ENCODE measurements at regions not wholly inside any gene's neighbourhood (a gene's known extent, or its start where the extent isn't known, plus 50 kb on each side); places are given as distances from the start of the nearest gene placed in this dataset.

GRCh38 chr14:89013698-89014568 is 189.5 kb downstream of the TTC8 start:
- Histone ChIP-seq H3K4me1 (ENCODE audit: insufficient read depth, low read length, poor library complexity, severe bottlenecking) (peaks cover 6% of the 10 kb centered on the region), H4K20me1 (ENCODE audit: insufficient read depth, low read length) (no peaks in the 10 kb centered on the region), H3K4me3 (ENCODE audit: low read depth, low read length, poor library complexity, severe bottlenecking) (no peak overlapping the region), H3K27ac (ENCODE audit: low read depth, low read length, poor library complexity, severe bottlenecking) (no peak overlapping the region), H3K79me2 (ENCODE audit: insufficient read depth, low read depth, low read length) (no peaks in the 10 kb centered on the region), H2AFZ (ENCODE audit: low read length) (0 out of 2 replicates have a peak overlapping the region, but pooled peaks have one; percentile 10), H3K9me2 (ENCODE audit: insufficient read depth, low read length) (no peaks in the 10 kb centered on the region), H3K36me3 (ENCODE audit: insufficient read depth, low read length) (no peaks in the 10 kb centered on the region), H3K9me3 (ENCODE audit: low read length) (no peaks in the 10 kb centered on the region), H3K4me2 (ENCODE audit: low read length) (no peak overlapping the region)
- TF ChIP-seq CTCF (conservative IDR thresholded peaks at IDR 0.05; ENCODE audit: low read length) = no peak
- no peak for TF ChIP-seq EZH2phosphoT487 (IDR thresholded peaks at IDR 0.05; ENCODE audit: borderline replicate concordance, low read depth, low read length)
- intact Hi-C loops (cut with micrococcal nuclease; ENCODE audit: unreplicated experiment) = loop anchor here (5.0 kb wide), 1 partner anchor 347 kb away; no protein-coding TSS in a partner anchor
- ChIA-PET POLR2A (no interaction called here), CTCF (ENCODE audit: unreplicated experiment) (no interaction called here)
- DNase-seq (ENCODE audit: low spot score) = no peak
- BruUV-seq (replicated peaks) = no TSS peak

- ChIA-PET CTCF (ENCODE audit: unreplicated experiment) (no interaction called here), POLR2A (no interaction called here)
- Histone ChIP-seq H3K27ac (ENCODE audit: low read depth, low read length, poor library complexity, severe bottlenecking) (no peak overlapping the region), H3K36me3 (ENCODE audit: insufficient read depth, low read length) (no peaks in the 10 kb centered on the region), H3K79me2 (ENCODE audit: insufficient read depth, low read depth, low read length) (no peaks in the 10 kb centered on the region), H3K4me1 (ENCODE audit: insufficient read depth, low read length, poor library complexity, severe bottlenecking) (peaks cover 6% of the 10 kb centered on the region), H3K9me3 (ENCODE audit: low read length) (no peaks in the 10 kb centered on the region), H3K4me3 (ENCODE audit: low read depth, low read length, poor library complexity, severe bottlenecking) (no peak overlapping the region), H2AFZ (ENCODE audit: low read length) (0 out of 2 replicates have a peak overlapping the region, but pooled peaks have one; percentile 10), H4K20me1 (ENCODE audit: insufficient read depth, low read length) (no peaks in the 10 kb centered on the region), H3K9me2 (ENCODE audit: insufficient read depth, low read length) (no peaks in the 10 kb centered on the region), H3K4me2 (ENCODE audit: low read length) (no peak overlapping the region)
- intact Hi-C loops (cut with micrococcal nuclease; ENCODE audit: unreplicated experiment) = loop anchor here (5.0 kb wide), 1 partner anchor 347 kb away; no protein-coding TSS in a partner anchor
- no TSS peak for BruUV-seq (replicated peaks)
- no peak for TF ChIP-seq CTCF (conservative IDR thresholded peaks at IDR 0.05; ENCODE audit: low read length)
- TF ChIP-seq EZH2phosphoT487 (IDR thresholded peaks at IDR 0.05; ENCODE audit: borderline replicate concordance, low read depth, low read length) = no peak
- DNase-seq (ENCODE audit: low spot score) = no peak
Measured at GRCh38 chr14:89014569-89014850, 190.1 kb downstream of the TTC8 start.

GRCh38 chr14:89015016-89015415 is 190.6 kb downstream of the TTC8 start:
- no peaks in the 10 kb centered on the region for H3K9me3 ChIP-seq (ENCODE audit: low read length)
- H3K36me3 ChIP-seq (ENCODE audit: insufficient read depth, low read length) = no peaks in the 10 kb centered on the region
- no peaks in the 10 kb centered on the region for H3K9me2 ChIP-seq (ENCODE audit: insufficient read depth, low read length)
- H2AFZ ChIP-seq (ENCODE audit: low read length) = no peak overlapping the region
- DNase-seq (ENCODE audit: low spot score) = no peak
- BruUV-seq (replicated peaks) = no TSS peak
- H4K20me1 ChIP-seq (ENCODE audit: insufficient read depth, low read length) = no peaks in the 10 kb centered on the region
- ChIA-PET POLR2A (no interaction called here), CTCF (ENCODE audit: unreplicated experiment) (no interaction called here)
- TF ChIP-seq EZH2phosphoT487 (IDR thresholded peaks at IDR 0.05; ENCODE audit: borderline replicate concordance, low read depth, low read length) (no peak), CTCF (conservative IDR thresholded peaks at IDR 0.05; ENCODE audit: low read length) (no peak)
- H3K4me1 ChIP-seq (ENCODE audit: insufficient read depth, low read length, poor library complexity, severe bottlenecking) = peaks cover 6% of the 10 kb centered on the region
- H3K4me2 ChIP-seq (ENCODE audit: low read length) = no peak overlapping the region
- H3K27ac ChIP-seq (ENCODE audit: low read depth, low read length, poor library complexity, severe bottlenecking) = no peak overlapping the region
- intact Hi-C loops (cut with micrococcal nuclease; ENCODE audit: unreplicated experiment) = no loop called here
- H3K79me2 ChIP-seq (ENCODE audit: insufficient read depth, low read depth, low read length) = no peaks in the 10 kb centered on the region
- no peak overlapping the region for H3K4me3 ChIP-seq (ENCODE audit: low read depth, low read length, poor library complexity, severe bottlenecking)
